A673 (cell line): ENCODE measurements at regions not wholly inside any gene's neighbourhood (a gene's known extent, or its start where the extent isn't known, plus 50 kb on each side); places are given as distances from the start of the nearest gene placed in this dataset.

ENCODE experiments used
- CTCF ChIP-seq: fragments of 300-800, 200-600 bp; sonication (generic); conservative IDR thresholded peaks from 2 replicates; pipeline ENCODE4 v1.5.1; 2017; ENCODE audit warnings: low read depth, mild to moderate bottlenecking, antibody characterized with exemption, low read length, moderate library complexity, mixed read lengths
- EZH2 ChIP-seq: fragments of 200-600 bp; sonication (generic); IDR thresholded peaks from 2 replicates; pipeline ENCODE4 v1.6.1; 2017; ENCODE audit warnings: borderline replicate concordance, low read depth, mild to moderate bottlenecking, mixed read lengths, antibody characterized with exemption, low read length; ENCODE audit not compliant: poor library complexity, severe bottlenecking

- TF ChIP-seq CTCF (no peak), EZH2 (no peak)
These were observed 81.3 kb downstream of the CTAGE1 start for GRCh38 chr18:22336406-22336805.
